AG09319 (cell line): ENCODE measurements at regions not wholly inside any gene's neighbourhood (a gene's known extent, or its start where the extent isn't known, plus 50 kb on each side); places are given as distances from the start of the nearest gene placed in this dataset.
"Not testable (repeated sequence)": the region's sequence is repeated elsewhere in the genome, so short reads cannot be mapped to it uniquely, and the experiment has no call there.

Experiments
- DNase-seq: peaks from one replicate; pipeline ENCODE4 v3.0.0-alpha.2; 2010; ENCODE audit warnings: low read depth; ENCODE audit errors: extremely low read depth
- CTCF ChIP-seq: IDR thresholded peaks from 2 replicates; pipeline ENCODE4 v1.5.1; 2011; ENCODE audit warnings: low read depth, mild to moderate bottlenecking, inconsistent platforms, low read length, moderate library complexity

DNA sequence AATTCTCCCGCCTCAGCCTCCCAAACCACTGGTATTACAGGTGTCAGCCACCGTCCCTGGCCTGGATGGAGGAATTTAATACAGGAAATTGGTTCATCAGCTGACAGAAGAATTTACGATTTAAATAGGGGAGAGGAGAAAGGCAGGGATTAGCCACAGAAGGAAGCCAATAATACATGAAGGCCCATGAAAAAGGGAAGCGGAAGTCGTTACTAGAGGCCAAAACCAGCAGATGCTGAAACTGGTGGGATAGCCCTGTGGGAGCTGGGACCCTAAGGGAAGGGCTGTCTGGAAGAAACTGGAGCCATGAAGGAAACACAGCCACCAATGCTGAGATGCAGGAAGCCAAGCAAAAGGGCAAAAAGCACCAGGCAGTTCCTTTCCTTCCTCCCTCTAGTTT lies 163.7 kb upstream of the RMP24 start:
- no peak for DNase-seq
- no peak for TF ChIP-seq CTCF

DNA sequence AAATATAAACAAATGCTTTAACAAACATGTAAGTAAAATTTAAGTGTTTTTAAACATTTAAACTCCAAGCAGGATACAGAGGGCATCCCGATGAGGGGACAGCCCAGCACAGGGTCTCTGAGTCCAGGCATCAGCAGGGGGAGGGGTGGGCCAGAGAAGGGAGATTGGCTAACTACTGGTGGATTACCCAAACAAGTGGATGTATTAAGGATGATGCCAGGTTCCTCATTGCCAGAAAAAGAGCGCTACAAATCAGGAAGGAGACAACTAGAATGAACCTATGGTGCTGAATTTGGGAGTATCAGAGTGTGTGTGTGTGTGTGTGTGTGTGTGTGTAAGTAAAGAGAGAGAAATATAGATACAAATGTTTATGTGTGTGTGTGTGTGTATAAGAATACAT lies 162.0 kb upstream of the RMP24 start:
- DNase-seq, result no peak
- no peak for TF ChIP-seq CTCF

DNA sequence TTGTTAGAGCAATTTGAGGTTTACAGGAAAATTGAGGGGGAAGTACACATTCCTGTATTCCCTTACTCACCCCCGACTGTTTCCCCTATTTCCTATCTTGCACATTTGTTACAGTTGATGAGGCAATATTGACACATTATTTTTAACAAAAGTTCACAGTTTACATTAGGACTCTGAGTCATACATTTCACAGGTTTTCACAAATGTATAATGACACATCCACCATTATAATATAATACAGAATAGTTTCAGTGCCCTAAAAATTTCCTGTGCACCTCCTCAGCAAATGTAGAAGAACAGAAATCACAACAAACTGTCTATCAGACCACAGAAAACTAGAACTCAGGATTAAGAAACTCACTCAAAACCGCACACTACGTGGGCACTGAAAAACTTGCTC lies 160.6 kb upstream of the RMP24 start:
- TF ChIP-seq CTCF, result no peak
- DNase-seq, result no peak

DNA sequence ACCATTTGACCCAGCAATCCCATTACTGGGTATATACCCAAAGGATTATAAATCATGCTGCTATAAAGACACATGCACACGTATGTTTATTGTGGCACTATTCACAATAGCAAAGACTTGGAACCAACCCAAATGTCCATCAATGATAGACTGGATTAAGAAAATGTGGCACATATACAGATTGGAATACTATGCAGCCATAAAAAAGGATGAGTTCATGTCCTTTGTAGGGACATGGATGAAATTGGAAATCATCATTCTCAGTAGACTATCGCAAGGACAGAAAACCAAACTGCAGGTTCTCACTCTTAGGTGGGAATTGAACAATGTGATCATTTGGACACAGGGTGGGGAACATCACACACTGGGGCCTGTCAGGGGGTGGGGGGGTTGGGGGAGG lies 157.5 kb upstream of the RMP24 start:
- DNase-seq, result not testable (repeated sequence)

GRCh38 chr18:35816003-35816402 lies 156.5 kb upstream of the RMP24 start:
- TF ChIP-seq CTCF, result no peak
- no peak for DNase-seq

DNA sequence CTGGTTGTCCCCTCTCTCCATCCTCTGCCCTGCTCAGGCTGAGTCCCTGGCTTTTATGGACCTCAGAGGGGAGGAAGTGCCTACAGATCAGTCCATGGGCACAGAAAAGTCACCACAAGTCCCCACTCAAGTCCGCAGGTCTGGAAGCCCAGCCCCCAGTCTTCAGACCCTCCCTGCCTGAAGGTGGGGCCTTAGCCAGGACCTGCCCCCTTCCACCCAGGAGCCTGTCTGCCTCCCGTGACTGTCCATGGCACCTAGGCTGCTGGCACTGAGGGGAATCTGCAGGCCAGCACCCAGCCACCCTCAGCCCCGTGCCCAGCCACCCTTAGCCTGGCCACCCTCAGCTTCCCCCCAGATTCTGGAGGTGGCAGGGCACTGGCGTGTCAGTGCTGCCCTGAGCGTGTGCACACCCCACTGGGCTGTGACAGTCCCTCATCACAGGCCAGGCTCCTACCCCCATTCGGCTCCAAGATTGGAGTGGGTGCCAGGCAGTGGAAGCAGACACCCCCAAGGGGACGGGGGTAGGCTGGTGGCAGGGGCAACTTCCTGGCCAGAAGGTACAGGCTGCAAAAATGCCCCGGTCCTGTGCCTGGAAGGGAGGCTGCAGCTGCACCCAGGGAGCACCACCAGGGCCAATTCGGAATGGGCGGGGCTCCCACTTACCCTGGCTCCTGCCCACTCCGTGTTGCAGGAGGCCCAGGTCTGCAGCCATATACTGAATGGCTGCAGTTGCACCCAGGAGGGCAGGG lies 154.7 kb upstream of the RMP24 start:
- no peak for DNase-seq
- no peak for TF ChIP-seq CTCF

- no peak for DNase-seq
- no peak for TF ChIP-seq CTCF
These were observed 154.2 kb upstream of the RMP24 start for GRCh38 chr18:35818353-35818667.

DNA sequence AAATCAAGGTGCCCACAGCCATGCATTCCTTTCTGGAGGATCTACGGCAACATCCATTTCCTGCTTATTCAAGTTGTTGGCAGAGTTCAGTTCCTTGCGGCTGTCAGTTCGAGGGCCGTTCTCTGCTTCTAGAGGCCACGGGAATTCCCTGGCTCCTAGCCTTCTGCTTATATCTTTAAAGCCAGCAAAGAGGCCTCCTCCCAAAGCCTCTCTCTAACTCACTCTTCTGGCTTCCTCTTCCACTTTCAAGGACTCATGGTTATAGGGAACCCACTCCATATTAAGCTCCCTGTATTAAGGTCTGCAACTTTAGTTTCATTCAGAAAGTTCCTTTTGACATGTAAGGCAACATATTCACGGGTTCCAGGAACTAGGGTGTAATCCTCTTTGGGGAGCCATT lies 150.1 kb upstream of the RMP24 start:
- DNase-seq, result no peak
- TF ChIP-seq CTCF, result no peak
